ENCODE measurements at regions not wholly inside any gene's neighbourhood (a gene's known extent, or its start where the extent isn't known, plus 50 kb on each side); places are given as distances from the start of the nearest gene placed in this dataset.

DNA sequence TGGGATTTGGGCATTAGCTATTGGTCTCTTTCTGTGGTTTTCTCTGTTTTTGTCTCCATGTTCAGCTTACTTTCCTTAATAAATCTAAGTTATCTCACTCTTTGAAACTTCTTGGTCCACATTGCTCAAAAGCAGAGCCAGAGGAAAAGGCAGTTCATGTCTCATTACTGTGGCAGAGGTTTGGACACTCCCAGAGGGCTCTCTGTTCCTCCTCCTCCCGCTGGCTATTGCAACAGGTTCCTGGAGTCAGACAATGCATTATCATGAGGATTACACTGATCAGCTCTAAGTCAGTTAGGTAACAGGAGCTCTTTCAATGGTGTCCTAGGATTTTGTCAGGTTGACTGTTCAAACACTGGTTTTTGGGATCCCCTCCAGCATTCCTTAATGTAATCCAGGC lies 298.8 kb downstream of the NDFIP2 start:
- ATAC-seq (no peak), DNase-seq (ENCODE audit: low spot score in 2 of 2) (no peak)
- Mint-ChIP-seq H3K36me3 (no peaks in the 10 kb centered on the region), H3K9me3 (no peaks in the 10 kb centered on the region), H3K27ac (no peak overlapping the region)

DNA sequence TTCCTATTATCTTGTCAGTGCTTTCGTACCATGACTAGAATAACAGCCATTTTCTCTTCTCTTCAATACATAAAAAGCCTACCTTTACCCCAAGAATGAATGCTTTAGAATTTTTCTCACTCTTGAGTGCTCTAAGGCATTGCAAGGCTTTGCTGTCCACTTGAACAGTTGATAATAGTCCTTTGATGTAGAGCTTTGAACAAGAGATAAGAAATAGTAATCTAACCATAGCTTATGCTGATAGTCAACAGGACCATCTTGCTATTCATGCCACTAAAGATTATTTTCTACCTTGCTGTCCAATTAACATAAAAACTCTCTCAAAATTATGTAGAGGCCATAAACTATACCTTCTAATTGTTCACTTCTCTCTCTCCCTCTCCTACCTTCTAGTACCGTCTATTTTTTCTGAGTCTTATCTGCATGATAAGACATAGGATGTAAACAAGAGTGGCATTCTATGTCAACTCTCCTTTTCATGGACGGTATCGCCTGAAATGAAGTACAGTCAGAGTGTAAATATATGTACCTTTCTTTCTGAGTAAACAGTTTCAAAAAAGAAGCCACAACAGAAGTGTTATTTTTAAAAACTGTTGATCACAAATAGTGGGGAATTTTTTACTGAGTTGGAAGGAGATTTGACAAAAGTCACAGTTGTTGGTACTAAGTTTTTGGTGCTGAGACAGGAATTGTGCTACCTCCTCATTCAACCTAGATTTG lies 297.9 kb downstream of the NDFIP2 start:
- DNase-seq (ENCODE audit: low spot score in 2 of 2) (no peak), ATAC-seq (no peak)
- Mint-ChIP-seq H3K9me3 (no peaks in the 10 kb centered on the region), H3K27ac (no peak overlapping the region), H3K36me3 (no peaks in the 10 kb centered on the region)

DNA sequence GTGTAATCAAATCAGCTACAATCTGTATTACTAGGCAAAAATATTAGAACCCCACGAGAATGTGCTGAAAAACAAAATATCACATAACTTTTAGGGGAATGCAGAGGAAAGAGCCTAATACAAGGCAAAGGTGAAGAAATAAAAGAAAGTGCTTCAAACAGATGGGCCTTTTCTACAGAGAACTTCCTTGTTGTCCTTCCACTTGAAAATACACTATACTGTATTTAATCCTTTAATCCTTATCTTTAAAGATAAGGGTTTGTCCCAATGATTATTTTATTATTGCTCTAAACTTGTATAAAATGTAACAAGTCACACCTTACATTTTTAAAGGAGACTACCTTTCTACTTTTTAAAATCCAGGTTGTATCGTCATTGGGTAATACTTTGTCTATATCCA lies 296.5 kb downstream of the NDFIP2 start:
- Mint-ChIP-seq H3K9me3 (no peaks in the 10 kb centered on the region), H3K27ac (no peak overlapping the region), H3K36me3 (no peaks in the 10 kb centered on the region)
- no peak for ATAC-seq
- DNase-seq (ENCODE audit: low spot score in 2 of 2), result no peak

DNA sequence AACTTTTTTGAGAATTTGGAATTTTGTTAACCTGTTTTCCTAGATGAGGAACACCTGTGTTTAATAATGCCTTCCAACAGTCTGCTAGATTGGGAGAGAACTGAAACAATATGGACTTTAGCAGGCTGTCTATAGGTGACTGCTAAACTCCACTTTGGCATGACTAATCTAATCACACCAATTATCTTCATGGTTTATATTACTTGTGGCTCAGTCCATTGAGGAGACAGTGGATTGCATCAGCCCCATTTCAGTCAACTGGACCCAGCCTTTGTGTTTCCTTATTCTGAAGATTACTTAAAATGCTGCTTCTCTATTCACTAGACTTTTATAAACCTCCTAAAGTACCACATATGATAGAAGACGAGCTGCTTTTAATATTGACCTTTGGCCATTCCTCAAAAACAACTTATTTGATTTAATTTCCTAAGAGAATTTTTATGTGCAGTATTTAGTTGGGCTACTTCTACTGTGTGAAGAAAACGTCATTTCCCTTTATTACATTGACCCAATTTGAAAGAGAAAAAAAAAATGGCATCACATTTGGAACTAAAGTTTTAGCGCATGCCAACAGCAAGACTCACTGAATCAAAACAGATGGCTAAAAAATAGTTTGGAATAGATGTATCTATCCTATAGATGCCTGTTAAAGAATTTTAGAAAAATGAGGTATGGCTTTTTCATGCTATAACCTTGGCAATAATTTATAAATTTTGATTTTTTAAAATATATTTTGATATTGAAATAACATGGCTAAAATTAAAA lies 295.8 kb downstream of the NDFIP2 start:
- no peaks in the 10 kb centered on the region for H3K36me3 Mint-ChIP-seq
- DNase-seq (ENCODE audit: low spot score in 2 of 2) (no peak), ATAC-seq (no peak)
- no peak overlapping the region for H3K27ac Mint-ChIP-seq
- peaks cover under 1 to 1% of the 10 kb centered on the region in 2 donors for H3K9me3 Mint-ChIP-seq

DNA sequence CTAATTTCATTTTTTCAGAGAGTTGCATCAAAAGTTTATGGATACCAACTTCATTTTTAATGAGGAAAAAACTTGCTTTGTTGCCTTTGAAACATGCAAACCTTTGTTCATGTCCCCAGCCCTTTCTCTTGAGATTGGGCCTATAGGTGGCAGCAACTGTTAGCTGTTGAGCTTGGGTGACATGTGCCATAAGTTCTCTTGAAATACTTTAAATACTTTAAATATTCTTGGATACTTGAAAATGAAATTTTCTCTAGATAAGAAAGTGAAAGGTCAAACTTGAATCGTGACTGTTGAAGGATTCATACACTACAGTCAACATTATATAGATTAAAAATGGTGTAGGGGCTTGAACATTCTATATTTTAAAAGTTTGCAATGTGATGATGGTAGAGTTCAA lies 294.9 kb downstream of the NDFIP2 start:
- H3K27ac Mint-ChIP-seq, result no peak overlapping the region
- DNase-seq (ENCODE audit: low spot score in 2 of 2) (no peak), ATAC-seq (no peak)
- H3K36me3 Mint-ChIP-seq, result no peaks in the 10 kb centered on the region
- H3K9me3 Mint-ChIP-seq, result peaks cover 6 to 7% of the 10 kb centered on the region in 2 donors

DNA sequence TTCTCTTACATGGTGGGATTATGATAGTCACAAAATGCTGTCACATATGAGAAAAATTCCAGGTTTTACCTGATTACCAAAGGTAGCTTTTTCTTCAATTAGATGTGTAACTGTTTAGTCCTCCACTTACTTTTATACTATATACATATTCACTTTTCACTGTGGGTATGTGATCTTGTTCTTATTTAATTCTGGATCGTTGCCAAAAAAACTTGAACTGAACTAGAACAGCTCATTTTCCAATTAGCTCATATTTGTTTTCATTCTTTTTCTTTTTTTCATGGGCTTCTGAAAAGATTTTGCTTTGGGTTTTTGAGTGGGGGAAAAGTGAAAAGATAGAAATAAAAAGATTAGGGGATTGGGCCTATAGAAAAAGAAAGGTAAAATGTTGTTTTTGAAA lies 291.9 kb downstream of the NDFIP2 start:
- Mint-ChIP-seq H3K27ac (no peak overlapping the region), H3K36me3 (no peaks in the 10 kb centered on the region), H3K9me3 (peaks cover 6 to 9% of the 10 kb centered on the region in 2 donors)
- DNase-seq (ENCODE audit: low spot score in 2 of 2) (no peak), ATAC-seq (no peak)

DNA sequence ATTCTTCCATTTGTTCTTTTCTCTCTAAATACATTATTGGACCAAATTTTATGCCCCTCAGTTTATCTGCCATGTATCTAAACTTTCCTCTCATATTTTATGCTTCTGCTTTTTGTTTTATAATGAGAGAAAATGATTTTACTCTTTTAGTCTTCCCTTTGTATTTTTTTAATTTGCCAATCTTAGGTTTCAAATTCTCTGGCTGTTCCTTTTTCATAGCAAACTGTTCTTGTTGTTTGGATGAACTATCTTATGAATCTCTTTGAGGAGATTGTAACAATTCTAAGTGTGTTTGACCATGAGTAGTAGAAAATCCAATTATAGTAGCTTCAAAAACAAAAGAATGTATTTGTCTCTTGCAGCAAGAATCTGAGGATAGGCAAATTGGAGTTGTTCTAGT lies 290.5 kb downstream of the NDFIP2 start:
- Mint-ChIP-seq H3K36me3 (no peaks in the 10 kb centered on the region), H3K27ac (no peak overlapping the region), H3K9me3 (peaks cover 6 to 9% of the 10 kb centered on the region in 2 donors)
- ATAC-seq (no peak), DNase-seq (ENCODE audit: low spot score in 2 of 2) (no peak)

DNA sequence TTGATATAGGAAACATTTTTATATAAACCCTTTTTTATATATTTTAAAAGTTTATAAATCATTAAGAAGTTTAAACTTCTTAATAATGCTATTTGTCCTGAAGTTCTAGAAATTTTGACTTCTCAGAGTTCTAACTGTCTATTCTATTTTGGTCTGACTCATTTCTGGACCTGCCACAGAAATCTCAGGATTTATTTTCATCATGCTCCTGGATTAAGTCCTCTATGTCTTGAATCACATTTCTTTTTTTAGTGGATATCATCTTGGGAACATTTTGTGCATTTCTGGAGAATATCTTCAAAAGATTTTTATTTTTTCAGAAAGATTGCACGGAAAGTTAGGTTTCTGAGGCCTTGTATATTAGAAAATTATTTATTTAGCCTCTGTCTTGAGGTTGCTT lies 289.1 kb downstream of the NDFIP2 start:
- ATAC-seq (no peak), DNase-seq (ENCODE audit: low spot score in 2 of 2) (no peak)
- Mint-ChIP-seq H3K9me3 (peaks cover 6 to 9% of the 10 kb centered on the region in 2 donors), H3K36me3 (no peaks in the 10 kb centered on the region), H3K27ac (no peak overlapping the region)

DNA sequence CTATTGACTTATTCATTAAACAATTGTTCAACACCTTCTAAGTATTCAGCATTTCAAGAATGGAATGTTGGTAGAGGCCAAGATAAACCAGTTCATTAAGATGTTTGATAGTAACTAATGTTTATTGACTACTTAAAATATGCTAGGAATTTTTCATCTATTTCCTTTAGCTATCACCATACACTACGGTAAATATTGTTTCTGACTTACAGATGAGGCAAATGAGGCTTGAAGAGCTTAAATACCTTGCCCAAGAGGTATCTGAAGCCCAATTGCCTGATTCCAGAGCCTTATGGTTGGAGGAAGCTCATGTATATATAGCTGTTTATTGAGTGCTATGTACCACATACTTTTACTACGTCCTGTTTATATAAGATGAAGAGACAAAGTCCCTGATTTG lies 286.2 kb downstream of the NDFIP2 start:
- Mint-ChIP-seq H3K36me3 (no peaks in the 10 kb centered on the region), H3K9me3 (peaks cover 6 to 9% of the 10 kb centered on the region in 2 donors), H3K27ac (no peak overlapping the region)
- no peak for ATAC-seq
- no peak for DNase-seq (ENCODE audit: low spot score in 2 of 2)

DNA sequence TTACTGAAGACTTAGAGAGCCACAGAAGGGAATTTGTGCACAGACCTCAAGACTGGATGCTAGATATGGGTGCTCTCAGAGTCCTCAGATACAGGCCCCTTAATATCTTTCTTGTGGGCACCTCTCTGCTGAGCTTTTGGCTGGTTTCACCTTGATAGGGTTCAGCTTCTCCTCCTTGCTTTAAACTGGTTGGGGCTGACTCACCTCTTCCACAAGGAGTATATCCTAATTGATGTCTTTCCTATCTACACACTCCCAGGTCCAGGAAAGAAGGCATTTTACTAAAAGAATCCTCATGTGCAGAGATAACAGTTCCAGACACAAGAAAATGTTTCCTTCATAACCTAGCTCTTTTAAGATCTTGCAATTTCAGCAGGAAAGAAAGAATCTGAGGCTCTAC lies 284.4 kb downstream of the NDFIP2 start:
- no peak for ATAC-seq
- no peak for DNase-seq (ENCODE audit: low spot score in 2 of 2)
- Mint-ChIP-seq H3K27ac (no peak overlapping the region), H3K9me3 (no peaks in the 10 kb centered on the region), H3K36me3 (no peaks in the 10 kb centered on the region)

DNA sequence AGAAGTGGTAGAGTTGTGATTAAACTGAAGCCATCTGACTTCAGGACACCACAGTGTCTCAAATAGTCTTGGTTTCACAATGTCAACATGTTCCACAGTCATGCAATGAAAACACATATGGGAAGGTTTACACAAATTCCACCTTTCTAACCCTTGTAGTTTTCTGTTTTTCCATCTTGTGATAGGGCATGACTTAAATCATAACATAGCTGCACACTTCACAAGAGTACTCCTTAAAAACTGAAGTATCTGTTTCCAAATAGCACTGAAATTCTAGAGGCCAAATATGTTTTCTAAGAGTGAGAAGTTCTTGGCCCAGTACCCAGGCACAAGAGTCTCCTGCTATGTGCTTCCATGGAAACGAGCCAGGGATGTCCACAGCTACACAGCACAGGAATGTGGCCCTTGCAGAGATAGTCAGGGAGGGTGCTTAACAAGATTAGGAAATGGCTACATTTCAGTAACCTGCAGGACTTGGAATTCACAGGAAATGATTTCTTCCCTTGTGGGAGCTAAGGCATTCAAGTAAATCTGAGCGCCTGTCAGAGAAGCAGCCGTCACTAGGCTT lies 269.1 kb downstream of the NDFIP2 start:
- ATAC-seq, result no peak
- H3K9me3 Mint-ChIP-seq, result no peaks in the 10 kb centered on the region
- H3K27ac Mint-ChIP-seq, result no peak overlapping the region
- DNase-seq (ENCODE audit: low spot score in 2 of 2), result no peak
- H3K36me3 Mint-ChIP-seq, result no peaks in the 10 kb centered on the region

DNA sequence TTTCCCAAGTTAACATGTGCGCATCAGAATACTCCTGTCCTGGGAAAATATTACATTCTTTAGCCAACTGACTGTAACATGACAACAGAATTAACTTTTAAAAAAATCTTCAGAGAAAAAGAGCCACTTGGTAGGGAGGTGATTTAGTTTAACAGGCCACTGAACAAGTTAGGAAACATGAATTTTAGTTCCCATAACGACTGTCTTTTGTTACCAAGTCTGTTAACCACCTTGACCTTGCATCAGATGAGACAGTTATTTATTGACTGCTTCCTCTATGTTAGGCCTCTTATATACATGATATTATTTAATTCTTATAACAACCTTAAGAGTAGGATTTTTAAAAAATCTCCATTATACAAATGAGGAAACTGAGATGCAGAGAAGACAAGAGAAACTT lies 268.6 kb downstream of the NDFIP2 start:
- H3K9me3 Mint-ChIP-seq, result no peaks in the 10 kb centered on the region
- H3K27ac Mint-ChIP-seq, result no peak overlapping the region
- H3K36me3 Mint-ChIP-seq, result no peaks in the 10 kb centered on the region
- no peak for ATAC-seq
- DNase-seq (ENCODE audit: low spot score in 2 of 2), result no peak

DNA sequence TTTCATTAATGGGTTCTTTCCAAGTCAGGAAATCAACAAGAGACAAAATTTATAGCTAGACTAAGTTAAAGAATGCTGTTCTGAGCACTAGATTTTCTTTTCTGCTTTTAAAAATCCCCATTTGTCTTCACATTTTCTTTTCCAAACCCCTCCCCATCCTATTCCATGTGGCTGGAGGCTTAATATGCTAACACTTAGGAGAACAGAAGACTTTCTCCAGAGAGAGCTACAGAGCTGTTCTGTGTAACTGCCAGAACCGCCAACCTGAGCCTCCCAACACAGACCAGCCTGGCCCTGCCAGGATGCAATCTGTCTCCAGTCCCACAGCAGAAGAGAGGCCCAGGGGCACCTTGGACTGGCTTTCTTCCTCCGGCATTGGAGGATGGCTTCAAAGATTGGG lies 264.1 kb downstream of the NDFIP2 start:
- Mint-ChIP-seq H3K36me3 (no peaks in the 10 kb centered on the region), H3K27ac (no peak overlapping the region), H3K9me3 (no peaks in the 10 kb centered on the region)
- DNase-seq (ENCODE audit: low spot score in 2 of 2) (no peak), ATAC-seq (no peak)

DNA sequence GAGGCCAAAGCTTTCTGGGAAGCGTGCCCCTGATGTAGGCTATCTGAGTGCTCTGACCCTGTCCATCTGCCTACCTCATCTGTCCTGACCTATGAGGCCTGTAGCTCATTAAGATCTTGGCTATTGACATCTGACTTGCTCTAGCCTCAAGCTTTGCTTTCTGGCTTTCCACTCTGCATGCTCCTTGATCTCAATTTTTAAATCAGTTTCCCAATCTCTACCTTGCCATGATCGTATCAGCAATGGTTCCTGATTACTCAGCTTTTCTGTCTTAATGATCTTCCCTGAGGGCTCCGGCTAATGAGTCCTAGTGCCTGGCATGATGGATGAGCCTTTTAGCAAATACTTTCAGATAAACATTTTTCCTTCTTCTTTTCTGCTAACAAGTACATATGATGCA lies 262.0 kb downstream of the NDFIP2 start:
- ATAC-seq (no peak), DNase-seq (ENCODE audit: low spot score in 2 of 2) (no peak)
- no peak overlapping the region for H3K27ac Mint-ChIP-seq
- no peaks in the 10 kb centered on the region for H3K36me3 Mint-ChIP-seq
- no peaks in the 10 kb centered on the region for H3K9me3 Mint-ChIP-seq

DNA sequence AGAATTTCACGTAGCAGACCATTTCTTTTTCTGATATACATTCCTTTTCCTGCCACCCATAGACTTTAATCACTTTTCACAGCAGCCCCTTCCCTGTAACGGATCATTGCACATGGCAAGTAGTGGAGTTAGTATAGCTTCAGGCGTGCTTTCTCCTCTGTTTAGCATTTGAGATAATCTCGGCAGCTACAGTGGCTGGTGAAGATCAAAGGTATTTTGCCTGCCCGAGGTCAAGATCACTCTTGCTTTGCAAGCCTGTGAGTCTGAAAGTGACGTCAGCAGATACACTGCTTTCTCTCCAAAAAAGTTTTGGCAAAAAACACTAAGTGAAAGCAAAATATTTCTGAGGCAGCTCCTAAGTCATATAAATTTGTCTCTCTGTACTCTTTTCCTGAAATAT lies 260.0 kb downstream of the NDFIP2 start:
- ATAC-seq (no peak), DNase-seq (ENCODE audit: low spot score in 2 of 2) (no peak)
- H3K9me3 Mint-ChIP-seq, result peaks cover 0 to 3% of the 10 kb centered on the region in 2 donors
- no peaks in the 10 kb centered on the region for H3K36me3 Mint-ChIP-seq
- no peak overlapping the region for H3K27ac Mint-ChIP-seq

DNA sequence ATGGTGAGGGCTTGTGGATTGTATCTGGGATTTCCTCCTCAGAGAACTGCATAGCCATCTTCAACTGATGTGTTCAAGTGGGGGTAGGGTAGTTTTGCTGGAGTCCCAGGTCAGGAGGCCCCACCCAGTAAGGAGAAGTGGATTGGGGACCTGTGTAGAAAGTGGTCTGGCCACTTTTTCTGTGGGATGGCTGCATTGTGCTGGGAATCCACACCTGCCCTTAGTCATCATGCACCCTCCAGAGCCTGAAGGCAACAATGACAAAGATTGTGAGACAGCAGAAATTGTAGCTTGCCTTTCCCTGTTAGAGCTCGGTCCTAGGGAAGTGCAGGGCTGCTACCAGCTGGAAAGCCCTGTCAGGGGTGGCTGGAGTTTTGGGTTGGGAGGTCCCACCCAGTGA lies 255.4 kb downstream of the NDFIP2 start:
- Mint-ChIP-seq H3K9me3 (peaks cover 0 to 12% of the 10 kb centered on the region in 2 donors), H3K36me3 (no peaks in the 10 kb centered on the region), H3K27ac (no peak overlapping the region)
- ATAC-seq (no peak), DNase-seq (ENCODE audit: low spot score in 2 of 2) (no peak)

DNA sequence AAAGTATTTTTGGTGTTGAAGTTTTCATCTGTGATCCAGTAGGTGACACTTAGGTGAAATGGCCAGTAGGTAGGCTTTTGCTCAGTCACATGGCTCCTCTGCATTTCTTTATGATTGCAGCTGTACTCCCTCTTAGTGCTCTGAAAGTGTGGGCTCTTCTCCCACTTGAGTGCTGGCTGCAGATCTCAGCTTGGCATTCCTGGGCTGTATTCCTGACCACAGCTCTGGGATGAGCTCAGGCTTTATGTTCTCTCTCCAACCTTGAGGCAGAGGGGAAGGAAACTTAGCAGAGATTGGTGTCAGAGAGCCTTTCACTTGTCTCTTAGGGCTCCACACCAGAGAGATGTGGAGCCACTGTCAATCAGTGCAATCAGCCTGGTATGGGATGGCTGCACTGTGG lies 254.3 kb downstream of the NDFIP2 start:
- peaks cover 0 to 13% of the 10 kb centered on the region in 2 donors for H3K9me3 Mint-ChIP-seq
- H3K36me3 Mint-ChIP-seq, result no peaks in the 10 kb centered on the region
- no peak for DNase-seq (ENCODE audit: low spot score in 2 of 2)
- H3K27ac Mint-ChIP-seq, result no peak overlapping the region
- ATAC-seq, result no peak

DNA sequence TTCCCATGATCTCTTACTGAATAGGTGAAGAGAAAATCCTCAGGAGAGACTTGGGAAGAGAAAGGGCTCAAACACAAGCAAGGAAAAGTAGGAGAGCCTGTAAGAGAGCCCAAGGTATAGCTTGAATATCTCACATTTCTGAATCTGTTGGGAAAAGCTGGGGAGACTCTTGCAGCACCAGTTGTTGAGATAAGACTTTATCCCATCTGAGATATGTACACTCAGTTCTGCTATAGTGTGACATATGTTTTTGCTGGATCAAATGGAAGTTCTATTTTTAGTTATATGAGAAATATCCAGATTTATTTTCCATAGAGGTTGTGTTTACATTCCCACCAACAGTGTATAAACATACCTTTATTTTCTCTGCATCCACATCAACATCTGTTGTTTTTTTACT lies 246.1 kb downstream of the NDFIP2 start:
- H3K36me3 Mint-ChIP-seq, result no peaks in the 10 kb centered on the region
- DNase-seq (ENCODE audit: low spot score in 2 of 2) (no peak), ATAC-seq (no peak)
- H3K27ac Mint-ChIP-seq, result no peak overlapping the region
- H3K9me3 Mint-ChIP-seq, result peaks cover 0 to 5% of the 10 kb centered on the region in 2 donors

All from activated naive CD4-positive, alpha-beta T cell treated with anti-CD3 and anti-CD28 coated beads, Interleukin-2, amount 50 U/mL, for 72 hours (primary cell).